ENCODE measurements at regions not wholly inside any gene's neighbourhood (a gene's known extent, or its start where the extent isn't known, plus 50 kb on each side); places are given as distances from the start of the nearest gene placed in this dataset.
A peak's percentile ranks its signal among the peaks of the same experiment; 100 is the strongest.

DNA sequence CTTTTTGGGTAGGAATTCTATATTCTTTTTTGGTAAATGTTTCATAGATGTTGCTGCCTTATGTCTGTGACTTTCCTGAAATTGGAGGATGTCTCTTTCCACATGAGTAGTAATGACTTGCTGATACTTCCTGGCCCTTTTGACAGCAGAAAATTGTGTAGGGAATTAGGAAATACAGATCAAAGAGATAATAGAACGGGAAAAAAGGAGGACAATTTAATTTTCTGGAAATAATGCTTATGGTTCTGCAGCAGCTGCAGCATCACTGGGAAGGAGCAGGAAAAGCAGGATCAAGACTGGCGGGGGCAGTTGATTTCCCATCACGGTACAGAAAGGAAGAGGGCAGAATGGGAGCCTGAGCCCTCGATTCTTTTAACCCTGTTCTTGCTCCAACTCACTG lies 68.8 kb upstream of the PZP start:
- Mint-ChIP-seq H3K9me3 (no peaks in the 10 kb centered on the region), H3K27me3 (ENCODE audit: insufficient read depth, low read depth, poor library complexity) (no peaks in the 10 kb centered on the region), H3K36me3 (ENCODE audit: low read depth) (no peaks in the 10 kb centered on the region), H3K4me1 (peaks cover 4% of the 10 kb centered on the region; the same call in 2 of the 3 replicates), H3K4me3 (no peak overlapping the region), H3K27ac (no peak overlapping the region)
- H4K20me1 ChIP-seq (replicated peaks; ENCODE audit: insufficient read depth), result no peaks in the 10 kb centered on the region
- H3K27ac ChIP-seq (ENCODE audit: low read depth), result no peak overlapping the region
- TF ChIP-seq ZNF331 (CRISPR knock-in tag; IDR thresholded peaks at IDR 0.05; ENCODE audit: low read depth) (no peak), ZNF114 (CRISPR knock-in tag; IDR thresholded peaks at IDR 0.05) (no peak), POLR2AphosphoS5 (IDR thresholded peaks at IDR 0.05; ENCODE audit: low read depth) (no peak), EZH2 (IDR thresholded peaks at IDR 0.05; ENCODE audit: low read depth, unreplicated experiment) (no peak), STAT1 (IDR thresholded peaks at IDR 0.05; ENCODE audit: unreplicated experiment) (no peak), NANOG (IDR thresholded peaks at IDR 0.05; ENCODE audit: borderline replicate concordance) (no peak), EZH2phosphoT487 (IDR thresholded peaks at IDR 0.05; ENCODE audit: unreplicated experiment) (no peak), JUNB (IDR thresholded peaks at IDR 0.05; ENCODE audit: unreplicated experiment) (no peak), CREB1 (CRISPR knock-in tag; IDR thresholded peaks at IDR 0.05; ENCODE audit: low read depth) (no peak)
- TF ChIP-seq, protein P1, sequence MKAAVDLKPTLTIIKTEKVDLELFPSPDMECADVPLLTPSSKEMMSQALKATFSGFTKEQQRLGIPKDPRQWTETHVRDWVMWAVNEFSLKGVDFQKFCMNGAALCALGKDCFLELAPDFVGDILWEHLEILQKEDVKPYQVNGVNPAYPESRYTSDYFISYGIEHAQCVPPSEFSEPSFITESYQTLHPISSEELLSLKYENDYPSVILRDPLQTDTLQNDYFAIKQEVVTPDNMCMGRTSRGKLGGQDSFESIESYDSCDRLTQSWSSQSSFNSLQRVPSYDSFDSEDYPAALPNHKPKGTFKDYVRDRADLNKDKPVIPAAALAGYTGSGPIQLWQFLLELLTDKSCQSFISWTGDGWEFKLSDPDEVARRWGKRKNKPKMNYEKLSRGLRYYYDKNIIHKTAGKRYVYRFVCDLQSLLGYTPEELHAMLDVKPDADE (IDR thresholded peaks at IDR 0.05), result no peak
- TF ChIP-seq, protein P2, sequence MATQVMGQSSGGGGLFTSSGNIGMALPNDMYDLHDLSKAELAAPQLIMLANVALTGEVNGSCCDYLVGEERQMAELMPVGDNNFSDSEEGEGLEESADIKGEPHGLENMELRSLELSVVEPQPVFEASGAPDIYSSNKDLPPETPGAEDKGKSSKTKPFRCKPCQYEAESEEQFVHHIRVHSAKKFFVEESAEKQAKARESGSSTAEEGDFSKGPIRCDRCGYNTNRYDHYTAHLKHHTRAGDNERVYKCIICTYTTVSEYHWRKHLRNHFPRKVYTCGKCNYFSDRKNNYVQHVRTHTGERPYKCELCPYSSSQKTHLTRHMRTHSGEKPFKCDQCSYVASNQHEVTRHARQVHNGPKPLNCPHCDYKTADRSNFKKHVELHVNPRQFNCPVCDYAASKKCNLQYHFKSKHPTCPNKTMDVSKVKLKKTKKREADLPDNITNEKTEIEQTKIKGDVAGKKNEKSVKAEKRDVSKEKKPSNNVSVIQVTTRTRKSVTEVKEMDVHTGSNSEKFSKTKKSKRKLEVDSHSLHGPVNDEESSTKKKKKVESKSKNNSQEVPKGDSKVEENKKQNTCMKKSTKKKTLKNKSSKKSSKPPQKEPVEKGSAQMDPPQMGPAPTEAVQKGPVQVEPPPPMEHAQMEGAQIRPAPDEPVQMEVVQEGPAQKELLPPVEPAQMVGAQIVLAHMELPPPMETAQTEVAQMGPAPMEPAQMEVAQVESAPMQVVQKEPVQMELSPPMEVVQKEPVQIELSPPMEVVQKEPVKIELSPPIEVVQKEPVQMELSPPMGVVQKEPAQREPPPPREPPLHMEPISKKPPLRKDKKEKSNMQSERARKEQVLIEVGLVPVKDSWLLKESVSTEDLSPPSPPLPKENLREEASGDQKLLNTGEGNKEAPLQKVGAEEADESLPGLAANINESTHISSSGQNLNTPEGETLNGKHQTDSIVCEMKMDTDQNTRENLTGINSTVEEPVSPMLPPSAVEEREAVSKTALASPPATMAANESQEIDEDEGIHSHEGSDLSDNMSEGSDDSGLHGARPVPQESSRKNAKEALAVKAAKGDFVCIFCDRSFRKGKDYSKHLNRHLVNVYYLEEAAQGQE (IDR thresholded peaks at IDR 0.05; ENCODE audit: unreplicated experiment), result no peak
- TF ChIP-seq, protein P3, sequence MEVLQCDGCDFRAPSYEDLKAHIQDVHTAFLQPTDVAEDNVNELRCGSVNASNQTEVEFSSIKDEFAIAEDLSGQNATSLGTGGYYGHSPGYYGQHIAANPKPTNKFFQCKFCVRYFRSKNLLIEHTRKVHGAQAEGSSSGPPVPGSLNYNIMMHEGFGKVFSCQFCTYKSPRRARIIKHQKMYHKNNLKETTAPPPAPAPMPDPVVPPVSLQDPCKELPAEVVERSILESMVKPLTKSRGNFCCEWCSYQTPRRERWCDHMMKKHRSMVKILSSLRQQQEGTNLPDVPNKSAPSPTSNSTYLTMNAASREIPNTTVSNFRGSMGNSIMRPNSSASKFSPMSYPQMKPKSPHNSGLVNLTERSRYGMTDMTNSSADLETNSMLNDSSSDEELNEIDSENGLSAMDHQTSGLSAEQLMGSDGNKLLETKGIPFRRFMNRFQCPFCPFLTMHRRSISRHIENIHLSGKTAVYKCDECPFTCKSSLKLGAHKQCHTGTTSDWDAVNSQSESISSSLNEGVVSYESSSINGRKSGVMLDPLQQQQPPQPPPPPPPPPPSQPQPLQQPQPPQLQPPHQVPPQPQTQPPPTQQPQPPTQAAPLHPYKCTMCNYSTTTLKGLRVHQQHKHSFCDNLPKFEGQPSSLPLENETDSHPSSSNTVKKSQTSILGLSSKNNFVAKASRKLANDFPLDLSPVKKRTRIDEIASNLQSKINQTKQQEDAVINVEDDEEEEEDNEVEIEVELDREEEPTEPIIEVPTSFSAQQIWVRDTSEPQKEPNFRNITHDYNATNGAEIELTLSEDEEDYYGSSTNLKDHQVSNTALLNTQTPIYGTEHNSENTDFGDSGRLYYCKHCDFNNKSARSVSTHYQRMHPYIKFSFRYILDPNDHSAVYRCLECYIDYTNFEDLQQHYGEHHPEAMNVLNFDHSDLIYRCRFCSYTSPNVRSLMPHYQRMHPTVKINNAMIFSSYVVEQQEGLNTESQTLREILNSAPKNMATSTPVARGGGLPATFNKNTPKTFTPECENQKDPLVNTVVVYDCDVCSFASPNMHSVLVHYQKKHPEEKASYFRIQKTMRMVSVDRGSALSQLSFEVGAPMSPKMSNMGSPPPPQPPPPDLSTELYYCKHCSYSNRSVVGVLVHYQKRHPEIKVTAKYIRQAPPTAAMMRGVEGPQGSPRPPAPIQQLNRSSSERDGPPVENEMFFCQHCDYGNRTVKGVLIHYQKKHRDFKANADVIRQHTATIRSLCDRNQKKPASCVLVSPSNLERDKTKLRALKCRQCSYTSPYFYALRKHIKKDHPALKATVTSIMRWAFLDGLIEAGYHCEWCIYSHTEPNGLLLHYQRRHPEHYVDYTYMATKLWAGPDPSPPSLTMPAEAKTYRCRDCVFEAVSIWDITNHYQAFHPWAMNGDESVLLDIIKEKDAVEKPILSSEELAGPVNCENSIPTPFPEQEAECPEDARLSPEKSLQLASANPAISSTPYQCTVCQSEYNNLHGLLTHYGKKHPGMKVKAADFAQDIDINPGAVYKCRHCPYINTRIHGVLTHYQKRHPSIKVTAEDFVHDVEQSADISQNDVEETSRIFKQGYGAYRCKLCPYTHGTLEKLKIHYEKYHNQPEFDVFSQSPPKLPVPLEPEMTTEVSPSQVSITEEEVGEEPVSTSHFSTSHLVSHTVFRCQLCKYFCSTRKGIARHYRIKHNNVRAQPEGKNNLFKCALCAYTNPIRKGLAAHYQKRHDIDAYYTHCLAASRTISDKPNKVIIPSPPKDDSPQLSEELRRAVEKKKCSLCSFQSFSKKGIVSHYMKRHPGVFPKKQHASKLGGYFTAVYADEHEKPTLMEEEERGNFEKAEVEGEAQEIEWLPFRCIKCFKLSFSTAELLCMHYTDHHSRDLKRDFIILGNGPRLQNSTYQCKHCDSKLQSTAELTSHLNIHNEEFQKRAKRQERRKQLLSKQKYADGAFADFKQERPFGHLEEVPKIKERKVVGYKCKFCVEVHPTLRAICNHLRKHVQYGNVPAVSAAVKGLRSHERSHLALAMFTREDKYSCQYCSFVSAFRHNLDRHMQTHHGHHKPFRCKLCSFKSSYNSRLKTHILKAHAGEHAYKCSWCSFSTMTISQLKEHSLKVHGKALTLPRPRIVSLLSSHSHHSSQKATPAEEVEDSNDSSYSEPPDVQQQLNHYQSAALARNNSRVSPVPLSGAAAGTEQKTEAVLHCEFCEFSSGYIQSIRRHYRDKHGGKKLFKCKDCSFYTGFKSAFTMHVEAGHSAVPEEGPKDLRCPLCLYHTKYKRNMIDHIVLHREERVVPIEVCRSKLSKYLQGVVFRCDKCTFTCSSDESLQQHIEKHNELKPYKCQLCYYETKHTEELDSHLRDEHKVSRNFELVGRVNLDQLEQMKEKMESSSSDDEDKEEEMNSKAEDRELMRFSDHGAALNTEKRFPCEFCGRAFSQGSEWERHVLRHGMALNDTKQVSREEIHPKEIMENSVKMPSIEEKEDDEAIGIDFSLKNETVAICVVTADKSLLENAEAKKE (CRISPR knock-in tag; IDR thresholded peaks at IDR 0.05), result no peak
- TF ChIP-seq, protein P4, sequence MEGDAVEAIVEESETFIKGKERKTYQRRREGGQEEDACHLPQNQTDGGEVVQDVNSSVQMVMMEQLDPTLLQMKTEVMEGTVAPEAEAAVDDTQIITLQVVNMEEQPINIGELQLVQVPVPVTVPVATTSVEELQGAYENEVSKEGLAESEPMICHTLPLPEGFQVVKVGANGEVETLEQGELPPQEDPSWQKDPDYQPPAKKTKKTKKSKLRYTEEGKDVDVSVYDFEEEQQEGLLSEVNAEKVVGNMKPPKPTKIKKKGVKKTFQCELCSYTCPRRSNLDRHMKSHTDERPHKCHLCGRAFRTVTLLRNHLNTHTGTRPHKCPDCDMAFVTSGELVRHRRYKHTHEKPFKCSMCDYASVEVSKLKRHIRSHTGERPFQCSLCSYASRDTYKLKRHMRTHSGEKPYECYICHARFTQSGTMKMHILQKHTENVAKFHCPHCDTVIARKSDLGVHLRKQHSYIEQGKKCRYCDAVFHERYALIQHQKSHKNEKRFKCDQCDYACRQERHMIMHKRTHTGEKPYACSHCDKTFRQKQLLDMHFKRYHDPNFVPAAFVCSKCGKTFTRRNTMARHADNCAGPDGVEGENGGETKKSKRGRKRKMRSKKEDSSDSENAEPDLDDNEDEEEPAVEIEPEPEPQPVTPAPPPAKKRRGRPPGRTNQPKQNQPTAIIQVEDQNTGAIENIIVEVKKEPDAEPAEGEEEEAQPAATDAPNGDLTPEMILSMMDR (conservative IDR thresholded peaks at IDR 0.05; ENCODE audit: low read depth in 2 of 2), result no peak
- H3K4me2 ChIP-seq, result no peak overlapping the region
- no peaks in the 10 kb centered on the region for H3K27me3 ChIP-seq (ENCODE audit: insufficient read depth)
- H3F3A ChIP-seq (replicated peaks; ENCODE audit: low read depth), result no peaks in the 10 kb centered on the region
- H2AFZ ChIP-seq, result peak overlapping the region; percentile 19; the same call in 1 of the 2 replicates
- H3K4me1 ChIP-seq (ENCODE audit: insufficient read depth), result no peaks in the 10 kb centered on the region
- DNase-seq (ENCODE audit: low spot score) (no peak), ATAC-seq (no peak)
- H3K9me2 ChIP-seq (ENCODE audit: insufficient read depth), result no peaks in the 10 kb centered on the region
- H3K36me3 ChIP-seq (ENCODE audit: insufficient read depth), result no peaks in the 10 kb centered on the region
- no peak overlapping the region for H3K4me3 ChIP-seq
- H3K79me2 ChIP-seq (replicated peaks; ENCODE audit: insufficient read depth), result no peaks in the 10 kb centered on the region

Data from GM23338 (cell line).